IMR-90 (cell line): ENCODE measurements at regions not wholly inside any gene's neighbourhood (a gene's known extent, or its start where the extent isn't known, plus 50 kb on each side); places are given as distances from the start of the nearest gene placed in this dataset.

Source experiments
- ATAC-seq: fragments of 200-7000 bp; cut with Tn5 transposase; 2 replicates; pipeline ENCODE4 v1.9.1; 2020; ENCODE audit warnings: low read depth, mild to moderate bottlenecking, moderate library complexity
- BruUV-seq: library from RNA; stranded (reverse); fragments of 400-500 nt; replicated peaks from 2 replicates; lab custom pipeline; 2021; lab: Mats Ljungman, UMichigan
- CTCF ChIA-PET: fragments of 300-600 bp; formaldehyde crosslinking; extraction: SDS; loops from one replicate; lab custom pipeline; 2021; ENCODE audit warnings: antibody characterized with exemption; lab: Yijun Ruan, JAX
- POLR2A ChIA-PET: fragments of 300-600 bp; sonication (Branson Sonifier 250); formaldehyde crosslinking; loops from one replicate; lab custom pipeline; 2022; ENCODE audit warnings: antibody characterized with exemption; ENCODE audit not compliant: unreplicated experiment; lab: Charles Lee
- DNase-seq: peaks from one replicate; pipeline ENCODE4 v3.0.0; 2013
- H2AFZ ChIP-seq: replicated peaks from 2 replicates; pipeline ENCODE3; 2013; ENCODE audit warnings: low read length, mild to moderate bottlenecking; ENCODE audit not compliant: poor library complexity
- H2AK5ac ChIP-seq: 2 replicates; pipeline ENCODE4 v1.6.1; 2013; ENCODE audit warnings: low read depth, low read length, inconsistent platforms
- H2AK9ac ChIP-seq: replicated peaks from 2 replicates; pipeline ENCODE3; 2013; ENCODE audit warnings: mild to moderate bottlenecking, low read depth, low read length, moderate library complexity; ENCODE audit not compliant: poor library complexity
- H2BK120ac ChIP-seq: 2 replicates; pipeline ENCODE4 v1.6.1; 2013; ENCODE audit warnings: low read depth, low read length, inconsistent platforms
- H2BK15ac ChIP-seq: 3 replicates; pipeline ENCODE4 v1.6.1; 2013; ENCODE audit warnings: low read depth, low read length, inconsistent platforms
- H2BK20ac ChIP-seq: 2 replicates; pipeline ENCODE4 v1.6.1; 2013; ENCODE audit warnings: low read depth, mild to moderate bottlenecking, inconsistent platforms, low read length, moderate library complexity
- H2BK5ac ChIP-seq: 2 replicates; pipeline ENCODE4 v1.6.1; 2013; ENCODE audit warnings: mild to moderate bottlenecking, low read depth, low read length, inconsistent platforms; ENCODE audit not compliant: poor library complexity, severe bottlenecking
- H3K14ac ChIP-seq: replicated peaks from 2 replicates; pipeline ENCODE4 v1.6.1; 2013; ENCODE audit warnings: low read depth, low read length, inconsistent platforms
- H3K18ac ChIP-seq: 2 replicates; pipeline ENCODE4 v1.6.1; 2013; ENCODE audit warnings: low read depth, low read length, control low read depth
- H3K23ac ChIP-seq: 2 replicates; pipeline ENCODE4 v1.6.1; 2013; ENCODE audit warnings: low read depth, low read length, inconsistent platforms
- H3K27ac ChIP-seq: 2 replicates; pipeline ENCODE4 v1.5.1; 2013; ENCODE audit warnings: mild to moderate bottlenecking, control low read depth, low read length; ENCODE audit not compliant: insufficient read depth
- H3K27me3 ChIP-seq: 2 replicates; pipeline ENCODE4 v1.6.1; 2013; ENCODE audit warnings: low read length; ENCODE audit not compliant: control insufficient read depth, insufficient read depth
- H3K36me3 ChIP-seq: 2 replicates; pipeline ENCODE4 v1.6.1; 2013; ENCODE audit warnings: low read length, mixed read lengths; ENCODE audit not compliant: control insufficient read depth, insufficient read depth
- H3K4ac ChIP-seq: 2 replicates; pipeline ENCODE4 v1.6.1; 2013; ENCODE audit warnings: low read depth, low read length, inconsistent platforms
- H3K4me1 ChIP-seq: 2 replicates; pipeline ENCODE4 v1.6.1; 2013; ENCODE audit warnings: low read length, mixed read lengths; ENCODE audit not compliant: control insufficient read depth, insufficient read depth
- H3K4me2 ChIP-seq: 2 replicates; pipeline ENCODE4 v1.6.1; 2013; ENCODE audit warnings: low read depth, mild to moderate bottlenecking, control low read depth, low read length, moderate library complexity
- H3K4me3 ChIP-seq: 2 replicates; pipeline ENCODE4 v1.5.1; 2013; ENCODE audit warnings: low read depth, mild to moderate bottlenecking, control low read depth, low read length, moderate library complexity; ENCODE audit not compliant: insufficient read depth
- H3K56ac ChIP-seq: 2 replicates; pipeline ENCODE4 v1.6.1; 2013; ENCODE audit warnings: low read length, inconsistent platforms; ENCODE audit not compliant: insufficient read depth; ENCODE audit errors: extremely low read depth
- H3K79me1 ChIP-seq, 2 experiments: 2 replicates each; pipeline ENCODE4 v1.6.1; 2013; ENCODE audit warnings: low read length in 2 of 2, inconsistent platforms in 1 of 2, low read depth in 1 of 2
- H3K9ac ChIP-seq: 2 replicates; pipeline ENCODE4 v1.6.1; 2013; ENCODE audit warnings: low read depth, low read length, control low read depth
- H3K9me1 ChIP-seq: 2 replicates; pipeline ENCODE4 v1.6.1; 2013; ENCODE audit warnings: low read length, inconsistent platforms; ENCODE audit not compliant: insufficient read depth
- H3K9me3 ChIP-seq: 2 replicates; pipeline ENCODE4 v1.6.1; 2013; ENCODE audit warnings: low read length; ENCODE audit not compliant: control insufficient read depth, insufficient read depth
- H4K20me1 ChIP-seq: 2 replicates; pipeline ENCODE4 v1.6.1; 2013; ENCODE audit warnings: low read length, inconsistent platforms; ENCODE audit not compliant: insufficient read depth
- H4K5ac ChIP-seq: 2 replicates; pipeline ENCODE4 v1.6.1; 2013; ENCODE audit warnings: mild to moderate bottlenecking, low read depth, low read length, control low read depth
- H4K8ac ChIP-seq, 2 experiments: 2 replicates each; pipeline ENCODE4 v1.6.1; 2013; ENCODE audit warnings: low read depth in 2 of 2, low read length in 2 of 2, control low read depth in 1 of 2, inconsistent platforms in 1 of 2
- H4K91ac ChIP-seq: 2 replicates; pipeline ENCODE4 v1.6.1; 2013; ENCODE audit warnings: low read depth, low read length, inconsistent platforms; ENCODE audit not compliant: insufficient read depth
- BHLHE40 ChIP-seq: fragments of 150-350 bp; IDR thresholded peaks from 2 replicates; pipeline ENCODE4 v1.6.1; 2016; ENCODE audit warnings: mild to moderate bottlenecking, low read depth, low read length
- CEBPB ChIP-seq: IDR thresholded peaks from 2 replicates; pipeline ENCODE4 v1.6.1; 2012; ENCODE audit warnings: low read depth, low read length, improper control_type of control experiment
- CHD1 ChIP-seq: IDR thresholded peaks from 2 replicates; pipeline ENCODE4 v1.6.1; 2012; ENCODE audit warnings: low read depth, low read length, improper control_type of control experiment
- MAFK ChIP-seq: IDR thresholded peaks from 2 replicates; pipeline ENCODE4 v1.6.1; 2012; ENCODE audit warnings: low read depth, low read length, improper control_type of control experiment
- MAZ ChIP-seq: IDR thresholded peaks from 2 replicates; pipeline ENCODE4 v1.6.1; 2012; ENCODE audit warnings: low read depth, mild to moderate bottlenecking, low read length, improper control_type of control experiment, moderate library complexity, borderline replicate concordance
- MXI1 ChIP-seq: IDR thresholded peaks from 2 replicates; pipeline ENCODE4 v1.6.1; 2012; ENCODE audit warnings: low read depth, mild to moderate bottlenecking, low read length, moderate library complexity, borderline replicate concordance
- POLR2A ChIP-seq: IDR thresholded peaks from 2 replicates; pipeline ENCODE4 v1.6.1; 2012; ENCODE audit warnings: mild to moderate bottlenecking, low read depth, low read length
- RAD21 ChIP-seq: IDR thresholded peaks from 2 replicates; pipeline ENCODE4 v1.6.1; 2012; ENCODE audit warnings: low read length, improper control_type of control experiment
- RCOR1 ChIP-seq: IDR thresholded peaks from 2 replicates; pipeline ENCODE4 v1.6.1; 2012; ENCODE audit warnings: mild to moderate bottlenecking, low read length, improper control_type of control experiment; ENCODE audit not compliant: insufficient replicate concordance
- SMC3 ChIP-seq: fragments of 150-350 bp; IDR thresholded peaks from 2 replicates; pipeline ENCODE4 v1.6.1; 2016; ENCODE audit warnings: low read depth, mild to moderate bottlenecking, antibody characterized with exemption, low read length, moderate library complexity
- WGBS, 2 experiments: methylation state at CpG; one replicate each; pipeline versions ENCODE4 v1.1.5 to v1.1.7; 2013; ENCODE audit warnings: missing lambda C conversion rate in 2 of 2; ENCODE audit not compliant: insufficient read length in 1 of 2; ENCODE audit errors: extremely low coverage in 2 of 2; 5-methylcytosine and 5-hydroxymethylcytosine counted together
- dilution Hi-C: fragments of 300-500 bp; cut with HindIII; formaldehyde crosslinking; loops from one replicate; pipeline ENCODE4 v1.14.3; 2018; ENCODE audit warnings: low sequenced_read_pairs; ENCODE audit not compliant: unreplicated experiment
- in situ Hi-C: fragments of 300-500 bp; cut with MboI; formaldehyde crosslinking; loops from 3 replicates; pipeline ENCODE4 v1.14.3; 2019; ENCODE audit warnings: low sequenced_read_pairs, inconsistent platforms, mixed read lengths
- intact Hi-C: fragments of 100-400 bp; cut with micrococcal nuclease; formaldehyde crosslinking; loops from 2 replicates; pipeline ENCODE4 v1.10.0; 2022
- TF ChIP-seq, protein P1 (sequence below): fragments of 150-350 bp; IDR thresholded peaks from 2 replicates; pipeline ENCODE4 v1.6.1; 2017; ENCODE audit warnings: mild to moderate bottlenecking, antibody characterized with exemption, low read length, low read depth
- TF ChIP-seq, protein P2 (sequence below): conservative IDR thresholded peaks from 2 replicates; pipeline ENCODE4 v1.5.1; 2012; ENCODE audit warnings: mild to moderate bottlenecking, low read depth, low read length, improper control_type of control experiment
- TF ChIP-seq, protein P3 (sequence below): fragments of 150-350 bp; IDR thresholded peaks from 2 replicates; pipeline ENCODE4 v1.6.1; 2016; ENCODE audit warnings: low read depth, mild to moderate bottlenecking, low read length, moderate library complexity, borderline replicate concordance

DNA sequence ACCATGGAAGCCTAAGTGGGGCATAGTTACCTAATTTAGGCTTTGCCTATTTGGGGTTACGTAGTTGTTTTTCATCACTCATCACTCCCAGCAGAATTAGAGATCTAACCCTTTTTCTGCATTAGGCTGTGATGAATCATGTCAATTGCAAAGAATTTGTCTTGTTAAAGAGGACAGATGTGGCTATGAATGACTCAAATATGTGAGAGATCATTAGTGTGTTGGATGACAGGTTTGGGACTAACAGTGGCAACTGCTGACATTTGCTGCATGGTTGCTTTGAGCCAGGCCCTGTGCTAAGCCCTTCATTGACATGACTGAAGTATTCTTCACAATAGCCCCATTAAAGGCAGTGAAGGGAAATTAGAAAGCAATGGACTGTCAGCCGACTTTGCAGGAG lies 83.4 kb upstream of the BMPER start:
- H4K8ac ChIP-seq = no peak overlapping the region
- no peak overlapping the region for H2AFZ ChIP-seq
- ATAC-seq = no peak
- no peak overlapping the region for H2BK20ac ChIP-seq
- no peak overlapping the region for H2BK5ac ChIP-seq
- in situ Hi-C loops (no loop called here), intact Hi-C loops (no loop called here), dilution Hi-C loops (no loop called here)
- H3K18ac ChIP-seq = no peak overlapping the region
- no peaks in the 10 kb centered on the region for H3K79me1 ChIP-seq
- TF ChIP-seq RCOR1 (no peak), MAFK (no peak), MAZ (no peak), CHD1 (no peak), RAD21 (no peak), MXI1 (no peak), SMC3 (no peak), POLR2A (no peak), CEBPB (no peak), BHLHE40 (no peak)
- TF ChIP-seq, protein P1, sequence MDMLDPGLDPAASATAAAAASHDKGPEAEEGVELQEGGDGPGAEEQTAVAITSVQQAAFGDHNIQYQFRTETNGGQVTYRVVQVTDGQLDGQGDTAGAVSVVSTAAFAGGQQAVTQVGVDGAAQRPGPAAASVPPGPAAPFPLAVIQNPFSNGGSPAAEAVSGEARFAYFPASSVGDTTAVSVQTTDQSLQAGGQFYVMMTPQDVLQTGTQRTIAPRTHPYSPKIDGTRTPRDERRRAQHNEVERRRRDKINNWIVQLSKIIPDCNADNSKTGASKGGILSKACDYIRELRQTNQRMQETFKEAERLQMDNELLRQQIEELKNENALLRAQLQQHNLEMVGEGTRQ = no peak
- TF ChIP-seq, protein P2, sequence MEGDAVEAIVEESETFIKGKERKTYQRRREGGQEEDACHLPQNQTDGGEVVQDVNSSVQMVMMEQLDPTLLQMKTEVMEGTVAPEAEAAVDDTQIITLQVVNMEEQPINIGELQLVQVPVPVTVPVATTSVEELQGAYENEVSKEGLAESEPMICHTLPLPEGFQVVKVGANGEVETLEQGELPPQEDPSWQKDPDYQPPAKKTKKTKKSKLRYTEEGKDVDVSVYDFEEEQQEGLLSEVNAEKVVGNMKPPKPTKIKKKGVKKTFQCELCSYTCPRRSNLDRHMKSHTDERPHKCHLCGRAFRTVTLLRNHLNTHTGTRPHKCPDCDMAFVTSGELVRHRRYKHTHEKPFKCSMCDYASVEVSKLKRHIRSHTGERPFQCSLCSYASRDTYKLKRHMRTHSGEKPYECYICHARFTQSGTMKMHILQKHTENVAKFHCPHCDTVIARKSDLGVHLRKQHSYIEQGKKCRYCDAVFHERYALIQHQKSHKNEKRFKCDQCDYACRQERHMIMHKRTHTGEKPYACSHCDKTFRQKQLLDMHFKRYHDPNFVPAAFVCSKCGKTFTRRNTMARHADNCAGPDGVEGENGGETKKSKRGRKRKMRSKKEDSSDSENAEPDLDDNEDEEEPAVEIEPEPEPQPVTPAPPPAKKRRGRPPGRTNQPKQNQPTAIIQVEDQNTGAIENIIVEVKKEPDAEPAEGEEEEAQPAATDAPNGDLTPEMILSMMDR = no peak
- TF ChIP-seq, protein P3, sequence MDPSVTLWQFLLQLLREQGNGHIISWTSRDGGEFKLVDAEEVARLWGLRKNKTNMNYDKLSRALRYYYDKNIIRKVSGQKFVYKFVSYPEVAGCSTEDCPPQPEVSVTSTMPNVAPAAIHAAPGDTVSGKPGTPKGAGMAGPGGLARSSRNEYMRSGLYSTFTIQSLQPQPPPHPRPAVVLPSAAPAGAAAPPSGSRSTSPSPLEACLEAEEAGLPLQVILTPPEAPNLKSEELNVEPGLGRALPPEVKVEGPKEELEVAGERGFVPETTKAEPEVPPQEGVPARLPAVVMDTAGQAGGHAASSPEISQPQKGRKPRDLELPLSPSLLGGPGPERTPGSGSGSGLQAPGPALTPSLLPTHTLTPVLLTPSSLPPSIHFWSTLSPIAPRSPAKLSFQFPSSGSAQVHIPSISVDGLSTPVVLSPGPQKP = no peak
- H2BK120ac ChIP-seq = no peak overlapping the region
- no peaks in the 10 kb centered on the region for H3K4me1 ChIP-seq
- no peak overlapping the region for H3K9ac ChIP-seq
- peaks cover 3% of the 10 kb centered on the region; the same call in 1 of the 2 replicates for H3K9me3 ChIP-seq
- DNase-seq = no peak
- H3K36me3 ChIP-seq = no peaks in the 10 kb centered on the region
- no peak overlapping the region for H2BK15ac ChIP-seq
- H3K4me3 ChIP-seq = no peak overlapping the region
- peaks cover 2% of the 10 kb centered on the region; the same call in 1 of the 2 replicates for H3K27me3 ChIP-seq
- no peak overlapping the region for H2AK5ac ChIP-seq
- WGBS, 2 experiments = no CpG with 5 or more reads among the region's 2 CpGs
- H4K91ac ChIP-seq = no peak overlapping the region
- no peak overlapping the region for H4K5ac ChIP-seq
- BruUV-seq = no TSS peak
- no peak overlapping the region for H3K23ac ChIP-seq
- H3K14ac ChIP-seq = no peak overlapping the region
- no peak overlapping the region for H3K56ac ChIP-seq
- H3K9me1 ChIP-seq = no peaks in the 10 kb centered on the region
- H3K27ac ChIP-seq = no peak overlapping the region
- no peak overlapping the region for H2AK9ac ChIP-seq
- no peak overlapping the region for H3K4me2 ChIP-seq
- H4K20me1 ChIP-seq = no peaks in the 10 kb centered on the region
- ChIA-PET CTCF (interaction anchor here (1.6 kb wide), 1 partner anchor 13 kb away, joined by 4 read pairs; no protein-coding TSS in a partner anchor), POLR2A (no interaction called here)
- no peak overlapping the region for H3K4ac ChIP-seq
